ENCODE measurements at regions not wholly inside any gene's neighbourhood (a gene's known extent, or its start where the extent isn't known, plus 50 kb on each side); places are given as distances from the start of the nearest gene placed in this dataset.
"Not testable (repeated sequence)": the region's sequence is repeated elsewhere in the genome, so short reads cannot be mapped to it uniquely, and the experiment has no call there.

GRCh38 chr10:33661580-33662336 lies 327.3 kb upstream of the NRP1 start:
- Mint-ChIP-seq H3K36me3 (peaks cover 3% of the 10 kb centered on the region), H3K27me3 (peaks cover 2% of the 10 kb centered on the region), H3K9me3 (peaks cover 2 to 8% (median 8%) of the 10 kb centered on the region in 3 donors), H3K4me1 (peaks cover 0 to 3% (median 0%) of the 10 kb centered on the region in 3 donors), H3K27ac (no peak overlapping the region), H3K4me3 (no peak overlapping the region)

DNA sequence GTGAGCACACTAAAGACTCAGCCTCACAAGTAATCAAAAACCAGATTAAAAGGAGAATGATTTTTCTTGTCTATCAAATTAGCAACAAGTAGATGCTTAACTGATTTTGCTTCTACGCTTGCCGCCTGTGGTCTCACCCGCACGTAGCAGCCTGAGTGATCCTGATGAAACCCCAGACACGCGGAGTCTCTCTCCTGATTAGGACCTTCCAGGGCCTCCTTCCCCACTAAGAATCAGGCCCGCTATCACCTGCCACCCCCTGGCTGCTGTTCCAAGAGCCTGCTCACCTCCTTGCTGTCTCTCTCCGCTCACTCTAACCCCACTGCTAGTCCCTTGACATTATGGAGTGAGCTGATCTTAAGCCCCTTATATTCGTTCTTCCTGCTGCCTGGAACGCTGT lies 325.9 kb upstream of the NRP1 start:
- H3K4me1 Mint-ChIP-seq, result peaks cover 0 to 3% (median 0%) of the 10 kb centered on the region in 3 donors
- H3K27me3 Mint-ChIP-seq, result peaks cover 2% of the 10 kb centered on the region
- no peak overlapping the region for H3K4me3 Mint-ChIP-seq
- no peak overlapping the region for H3K27ac Mint-ChIP-seq
- peaks cover 2 to 8% (median 8%) of the 10 kb centered on the region in 3 donors for H3K9me3 Mint-ChIP-seq
- peaks cover 3% of the 10 kb centered on the region for H3K36me3 Mint-ChIP-seq

DNA sequence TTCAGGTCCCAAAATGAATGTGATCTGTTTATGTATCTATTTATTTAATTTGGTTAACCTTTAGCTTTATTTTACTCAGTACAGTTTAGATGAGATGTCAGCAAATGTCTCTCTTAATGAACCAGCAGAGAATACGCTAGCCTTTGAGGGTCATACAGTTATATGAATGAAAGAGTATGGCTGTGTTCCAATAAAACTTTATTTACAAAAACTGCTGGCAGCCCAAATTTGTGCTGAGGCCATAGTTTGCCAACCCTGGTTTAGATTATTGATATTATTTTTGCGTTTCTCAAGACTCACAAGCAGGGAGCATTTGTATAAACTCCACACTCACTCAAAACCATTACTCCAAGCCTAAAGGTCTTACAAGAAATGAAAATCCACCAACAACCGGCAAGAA lies 323.4 kb upstream of the NRP1 start:
- H3K4me3 Mint-ChIP-seq, result no peak overlapping the region
- no peaks in the 10 kb centered on the region for H3K36me3 Mint-ChIP-seq
- no peak overlapping the region for H3K27ac Mint-ChIP-seq
- H3K4me1 Mint-ChIP-seq, result peaks cover 0 to 3% (median 0%) of the 10 kb centered on the region in 3 donors
- peaks cover 2% of the 10 kb centered on the region for H3K27me3 Mint-ChIP-seq
- H3K9me3 Mint-ChIP-seq, result peaks cover 4 to 10% (median 6%) of the 10 kb centered on the region in 3 donors

DNA sequence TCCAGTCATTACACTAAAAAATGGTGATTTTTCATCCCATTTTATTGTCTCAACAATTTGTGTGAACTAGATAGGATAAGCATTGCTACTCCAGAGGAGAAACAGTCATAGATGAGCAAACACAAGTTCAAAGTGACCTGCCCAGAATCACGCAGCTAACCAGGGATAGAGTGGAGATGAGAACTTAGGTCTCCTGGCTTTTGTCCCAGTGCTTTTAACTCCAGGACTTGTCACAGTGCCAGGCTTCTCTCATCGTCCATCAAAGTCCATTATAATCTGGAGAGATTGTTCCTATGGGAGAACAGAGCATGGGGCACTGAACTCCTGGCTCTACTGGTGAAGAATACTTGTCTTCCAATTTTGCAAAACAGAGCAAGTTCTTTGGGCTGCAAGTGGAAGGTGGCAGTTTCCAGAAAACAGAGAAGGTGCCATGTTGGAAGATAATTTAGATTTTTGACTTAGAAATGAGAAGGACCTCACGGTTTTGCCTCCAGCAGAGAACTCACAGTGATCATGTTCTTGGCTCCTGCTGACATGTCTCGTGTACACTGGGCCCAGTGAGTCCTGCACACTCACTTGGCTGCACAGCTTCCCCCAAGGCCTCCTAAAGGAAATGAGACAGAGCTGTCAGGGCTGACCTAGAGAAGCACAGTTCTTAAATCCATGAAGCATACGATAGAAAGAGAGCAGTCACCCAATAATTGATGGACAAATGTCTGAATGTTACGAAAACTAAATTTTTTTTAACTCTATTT lies 322.9 kb upstream of the NRP1 start:
- Mint-ChIP-seq H3K27ac (no peak overlapping the region), H3K4me3 (no peak overlapping the region), H3K27me3 (no peaks in the 10 kb centered on the region), H3K9me3 (peaks cover 3 to 8% (median 4%) of the 10 kb centered on the region in 3 donors), H3K4me1 (peaks cover 0 to 3% (median 0%) of the 10 kb centered on the region in 3 donors), H3K36me3 (no peaks in the 10 kb centered on the region)

DNA sequence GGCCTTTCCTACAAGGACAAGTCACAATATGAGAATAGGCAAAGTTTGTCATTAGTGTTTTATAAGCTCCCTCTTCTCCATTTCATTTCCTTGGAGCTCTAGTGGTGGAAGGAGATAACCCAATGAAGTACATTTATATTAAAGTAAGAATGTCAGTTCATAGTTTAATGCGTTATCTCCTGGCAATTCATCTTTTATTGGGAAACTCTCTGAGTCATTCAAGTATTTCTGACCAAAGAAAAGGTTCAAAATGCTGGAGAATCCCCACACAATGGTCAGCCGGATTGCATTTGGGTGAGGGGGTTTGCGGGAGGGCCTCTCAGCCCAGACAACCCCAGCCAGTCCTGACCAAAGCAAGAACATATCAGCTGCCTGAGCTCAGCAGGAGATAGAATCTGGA lies 321.5 kb upstream of the NRP1 start:
- Mint-ChIP-seq H3K27ac (no peak overlapping the region), H3K36me3 (no peaks in the 10 kb centered on the region), H3K9me3 (peaks cover 3 to 8% (median 4%) of the 10 kb centered on the region in 3 donors), H3K4me3 (no peak overlapping the region), H3K27me3 (no peaks in the 10 kb centered on the region), H3K4me1 (no peaks in the 10 kb centered on the region)

GRCh38 chr10:33655165-33655815 lies 320.8 kb upstream of the NRP1 start:
- Mint-ChIP-seq H3K4me1 (no peaks in the 10 kb centered on the region), H3K27me3 (no peaks in the 10 kb centered on the region), H3K9me3 (peaks cover 3 to 8% (median 4%) of the 10 kb centered on the region in 3 donors), H3K36me3 (no peaks in the 10 kb centered on the region), H3K27ac (no peak overlapping the region), H3K4me3 (no peak overlapping the region)

DNA sequence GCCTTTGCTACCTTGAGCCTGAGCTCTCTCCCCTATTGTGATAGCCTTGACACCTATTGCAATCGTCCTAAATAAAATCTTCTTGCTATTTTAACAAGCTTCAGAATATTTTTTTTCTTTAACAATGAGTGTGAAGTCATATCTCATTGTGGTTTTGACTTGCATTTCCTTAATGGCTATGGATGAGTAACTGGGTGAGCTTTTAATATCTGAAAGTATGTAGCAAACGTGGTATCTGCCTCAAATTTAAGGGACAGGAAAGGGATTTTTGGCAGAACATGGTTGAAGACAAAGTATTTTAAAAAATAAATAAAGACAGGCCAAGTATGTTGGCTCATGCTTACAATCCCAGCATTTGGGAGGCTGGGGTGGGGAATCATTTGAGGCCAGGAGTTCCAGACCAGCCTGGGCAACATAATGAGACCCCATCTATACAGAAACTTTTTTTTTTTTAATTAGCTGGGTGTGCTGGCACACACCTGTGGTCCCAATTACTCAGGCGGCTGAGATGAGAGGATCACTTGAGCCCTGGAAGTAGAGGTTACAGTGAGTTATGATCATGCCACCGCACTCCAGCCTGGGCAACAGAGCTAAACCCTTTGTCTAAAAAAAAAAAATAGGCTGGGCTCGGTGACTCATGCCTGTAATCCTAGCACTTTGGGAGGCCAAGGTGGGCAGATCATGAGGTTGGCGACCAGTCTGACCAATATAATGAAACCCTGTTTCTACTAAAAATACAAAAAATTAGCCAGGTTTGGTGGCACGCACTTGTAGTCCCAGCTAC lies 319.3 kb upstream of the NRP1 start:
- H3K4me1 Mint-ChIP-seq, result no peaks in the 10 kb centered on the region
- no peak overlapping the region for H3K27ac Mint-ChIP-seq
- H3K27me3 Mint-ChIP-seq, result no peaks in the 10 kb centered on the region
- peaks cover 3 to 8% (median 4%) of the 10 kb centered on the region in 3 donors for H3K9me3 Mint-ChIP-seq
- H3K4me3 Mint-ChIP-seq, result no peak overlapping the region
- no peaks in the 10 kb centered on the region for H3K36me3 Mint-ChIP-seq

- Mint-ChIP-seq H3K36me3 (no peaks in the 10 kb centered on the region), H3K4me3 (no peak overlapping the region), H3K4me1 (no peaks in the 10 kb centered on the region), H3K9me3 (peaks cover 3 to 8% (median 4%) of the 10 kb centered on the region in 3 donors), H3K27ac (no peak overlapping the region), H3K27me3 (no peaks in the 10 kb centered on the region)
Measured at GRCh38 chr10:33652870-33653269, 318.4 kb upstream of the NRP1 start.

- not testable (repeated sequence) for H3K4me1 Mint-ChIP-seq, H3K36me3 Mint-ChIP-seq, H3K9me3 Mint-ChIP-seq, H3K27me3 Mint-ChIP-seq, H3K4me3 Mint-ChIP-seq, H3K27ac Mint-ChIP-seq
Measured at GRCh38 chr10:33650131-33650530, 315.7 kb upstream of the NRP1 start.

DNA sequence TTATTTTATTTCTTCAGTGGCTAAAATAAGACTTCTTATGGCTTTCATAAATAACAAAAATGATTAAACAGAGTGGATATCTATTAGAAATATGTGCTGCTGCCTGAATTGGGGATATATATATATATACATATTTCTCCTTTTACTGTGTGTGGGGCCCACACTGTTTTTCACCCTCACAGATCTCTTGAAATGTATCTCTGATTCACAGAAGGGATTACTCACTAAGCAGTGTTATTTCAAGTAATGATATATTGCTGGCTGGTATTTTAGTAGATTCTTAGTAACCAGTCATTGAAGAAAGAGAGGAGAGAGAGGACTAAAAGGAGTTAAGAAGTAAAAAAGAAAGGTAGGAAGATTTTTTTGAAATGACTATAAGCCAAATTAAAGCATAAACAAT lies 308.6 kb upstream of the NRP1 start:
- peaks cover 0 to 2% (median 2%) of the 10 kb centered on the region in 3 donors for H3K9me3 Mint-ChIP-seq
- no peaks in the 10 kb centered on the region for H3K4me1 Mint-ChIP-seq
- no peak overlapping the region for H3K27ac Mint-ChIP-seq
- H3K36me3 Mint-ChIP-seq, result no peaks in the 10 kb centered on the region
- no peaks in the 10 kb centered on the region for H3K27me3 Mint-ChIP-seq
- no peak overlapping the region for H3K4me3 Mint-ChIP-seq

- Mint-ChIP-seq H3K4me1 (no peaks in the 10 kb centered on the region), H3K4me3 (no peak overlapping the region), H3K36me3 (no peaks in the 10 kb centered on the region), H3K9me3 (peaks cover 0 to 3% (median 2%) of the 10 kb centered on the region in 3 donors), H3K27ac (no peak overlapping the region), H3K27me3 (no peaks in the 10 kb centered on the region)
Measured at GRCh38 chr10:33638891-33639290, 304.4 kb upstream of the NRP1 start.

- Mint-ChIP-seq H3K9me3 (peaks cover 0 to 3% (median 2%) of the 10 kb centered on the region in 3 donors), H3K27me3 (no peaks in the 10 kb centered on the region), H3K36me3 (no peaks in the 10 kb centered on the region), H3K4me1 (no peaks in the 10 kb centered on the region), H3K4me3 (no peak overlapping the region), H3K27ac (no peak overlapping the region)
Measured at GRCh38 chr10:33638374-33638773, 303.9 kb upstream of the NRP1 start.

GRCh38 chr10:33635967-33636515 lies 301.6 kb upstream of the NRP1 start:
- no peaks in the 10 kb centered on the region for H3K4me1 Mint-ChIP-seq
- H3K36me3 Mint-ChIP-seq, result no peaks in the 10 kb centered on the region
- H3K9me3 Mint-ChIP-seq, result peaks cover 0 to 3% (median 0%) of the 10 kb centered on the region in 3 donors
- no peak overlapping the region for H3K27ac Mint-ChIP-seq
- H3K27me3 Mint-ChIP-seq, result no peaks in the 10 kb centered on the region
- H3K4me3 Mint-ChIP-seq, result no peak overlapping the region

GRCh38 chr10:33632432-33632831 lies 298.0 kb upstream of the NRP1 start:
- H3K4me1 Mint-ChIP-seq, result no peaks in the 10 kb centered on the region
- no peaks in the 10 kb centered on the region for H3K27me3 Mint-ChIP-seq

More at GRCh38 chr10:33632432-33632831, 298.0 kb upstream of the NRP1 start:
- H3K36me3 Mint-ChIP-seq, result no peaks in the 10 kb centered on the region
- H3K4me3 Mint-ChIP-seq, result no peak overlapping the region
- H3K9me3 Mint-ChIP-seq, result peaks cover 0 to 2% (median 0%) of the 10 kb centered on the region in 3 donors
- no peak overlapping the region for H3K27ac Mint-ChIP-seq
